ENCODE measurements at regions not wholly inside any gene's neighbourhood (a gene's known extent, or its start where the extent isn't known, plus 50 kb on each side); places are given as distances from the start of the nearest gene placed in this dataset.

DNA sequence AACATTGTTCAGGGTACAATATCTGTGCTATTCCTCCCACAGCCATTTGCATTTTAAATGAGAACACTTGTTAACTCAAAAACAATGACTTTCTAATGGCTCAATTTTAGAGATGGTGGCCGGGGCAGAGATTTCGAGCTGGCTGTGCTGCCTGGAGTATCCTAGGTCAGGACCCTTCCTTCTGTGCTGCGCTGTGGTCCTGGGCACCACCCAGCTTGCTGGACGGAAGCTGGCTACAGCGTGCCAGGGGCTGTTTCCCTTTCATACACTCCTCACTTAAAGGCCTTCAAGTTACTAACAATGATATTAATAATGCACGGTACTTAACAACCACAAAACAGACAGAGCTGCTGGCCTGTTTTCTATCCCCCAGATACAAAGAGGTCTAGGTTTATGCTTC is 194.4 kb upstream of the CST7 start:
- no peak for TF ChIP-seq EZH2phosphoT487 (IDR thresholded peaks at IDR 0.05; ENCODE audit: borderline replicate concordance)
- TF ChIP-seq, protein P1, sequence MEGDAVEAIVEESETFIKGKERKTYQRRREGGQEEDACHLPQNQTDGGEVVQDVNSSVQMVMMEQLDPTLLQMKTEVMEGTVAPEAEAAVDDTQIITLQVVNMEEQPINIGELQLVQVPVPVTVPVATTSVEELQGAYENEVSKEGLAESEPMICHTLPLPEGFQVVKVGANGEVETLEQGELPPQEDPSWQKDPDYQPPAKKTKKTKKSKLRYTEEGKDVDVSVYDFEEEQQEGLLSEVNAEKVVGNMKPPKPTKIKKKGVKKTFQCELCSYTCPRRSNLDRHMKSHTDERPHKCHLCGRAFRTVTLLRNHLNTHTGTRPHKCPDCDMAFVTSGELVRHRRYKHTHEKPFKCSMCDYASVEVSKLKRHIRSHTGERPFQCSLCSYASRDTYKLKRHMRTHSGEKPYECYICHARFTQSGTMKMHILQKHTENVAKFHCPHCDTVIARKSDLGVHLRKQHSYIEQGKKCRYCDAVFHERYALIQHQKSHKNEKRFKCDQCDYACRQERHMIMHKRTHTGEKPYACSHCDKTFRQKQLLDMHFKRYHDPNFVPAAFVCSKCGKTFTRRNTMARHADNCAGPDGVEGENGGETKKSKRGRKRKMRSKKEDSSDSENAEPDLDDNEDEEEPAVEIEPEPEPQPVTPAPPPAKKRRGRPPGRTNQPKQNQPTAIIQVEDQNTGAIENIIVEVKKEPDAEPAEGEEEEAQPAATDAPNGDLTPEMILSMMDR (conservative IDR thresholded peaks at IDR 0.05; ENCODE audit: low read length): no peak
- Histone ChIP-seq H3F3A (ENCODE audit: low read depth) (no peaks in the 10 kb centered on the region), H4K20me1 (ENCODE audit: insufficient read depth, low read length, poor library complexity, severe bottlenecking) (no peaks in the 10 kb centered on the region), H2AFZ (ENCODE audit: low read length) (no peak overlapping the region), H3K27me3 (ENCODE audit: insufficient read depth, low read length, poor library complexity, severe bottlenecking) (no peaks in the 10 kb centered on the region), H3K4me3 (ENCODE audit: low read length, poor library complexity, severe bottlenecking) (no peak overlapping the region), H3K36me3 (ENCODE audit: insufficient read depth, low read length) (no peaks in the 10 kb centered on the region), H3K9me3 (ENCODE audit: insufficient read depth, low read depth, low read length) (no peaks in the 10 kb centered on the region), H3K9ac (ENCODE audit: low read depth, low read length, poor library complexity, severe bottlenecking) (no peak overlapping the region), H3K9me2 (replicated peaks; ENCODE audit: low read depth, low read length) (no peaks in the 10 kb centered on the region), H3K4me1 (ENCODE audit: insufficient read depth, low read length, poor library complexity, severe bottlenecking) (peaks cover 19% of the 10 kb centered on the region), H3K4me2 (ENCODE audit: low read depth, low read length, poor library complexity, severe bottlenecking) (peak overlapping the region; percentile 61), H3K79me2 (ENCODE audit: insufficient read depth, low read length) (no peaks in the 10 kb centered on the region)

DNA sequence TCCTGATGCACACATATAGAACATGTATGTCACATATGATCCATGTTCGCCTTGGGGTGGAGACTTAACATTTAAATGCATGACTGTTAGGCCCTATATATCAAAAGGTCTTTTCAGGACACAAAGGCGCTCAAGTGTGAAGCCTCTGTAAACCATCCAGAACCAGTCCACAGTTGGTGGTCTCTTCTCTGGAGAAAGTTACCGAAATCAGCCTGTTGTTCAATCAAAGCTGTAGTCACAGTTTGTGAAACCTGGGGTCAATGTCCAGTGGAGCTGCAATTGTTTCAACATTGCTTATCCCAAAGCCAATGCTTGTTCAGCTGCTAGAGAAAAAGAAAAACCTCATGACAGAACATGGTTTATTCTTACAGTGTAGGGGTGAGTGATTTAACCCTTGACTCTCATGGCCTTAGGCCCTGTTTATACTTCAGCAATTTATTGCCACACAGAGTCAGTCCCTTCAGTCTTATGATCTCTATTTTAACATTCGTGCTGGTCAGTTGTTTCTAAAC is 193.6 kb upstream of the CST7 start:
- Histone ChIP-seq H3K9me2 (replicated peaks; ENCODE audit: low read depth, low read length) (no peaks in the 10 kb centered on the region), H3K79me2 (ENCODE audit: insufficient read depth, low read length) (no peaks in the 10 kb centered on the region), H3K27me3 (ENCODE audit: insufficient read depth, low read length, poor library complexity, severe bottlenecking) (no peaks in the 10 kb centered on the region), H3K9me3 (ENCODE audit: insufficient read depth, low read depth, low read length) (0 out of 2 replicates have a peak, but pooled peaks cover 4% of the 10 kb centered on the region), H3F3A (ENCODE audit: low read depth) (no peaks in the 10 kb centered on the region), H3K4me3 (ENCODE audit: low read length, poor library complexity, severe bottlenecking) (peak overlapping the region; percentile 11), H2AFZ (ENCODE audit: low read length) (peak overlapping the region; percentile 68), H3K36me3 (ENCODE audit: insufficient read depth, low read length) (no peaks in the 10 kb centered on the region), H3K4me2 (ENCODE audit: low read depth, low read length, poor library complexity, severe bottlenecking) (peak overlapping the region; percentile 61), H3K9ac (ENCODE audit: low read depth, low read length, poor library complexity, severe bottlenecking) (no peak overlapping the region), H3K4me1 (ENCODE audit: insufficient read depth, low read length, poor library complexity, severe bottlenecking) (peaks cover 19% of the 10 kb centered on the region), H4K20me1 (ENCODE audit: insufficient read depth, low read length, poor library complexity, severe bottlenecking) (no peaks in the 10 kb centered on the region)
- TF ChIP-seq, protein P1 (conservative IDR thresholded peaks at IDR 0.05; ENCODE audit: low read length): no peak
- TF ChIP-seq EZH2phosphoT487 (IDR thresholded peaks at IDR 0.05; ENCODE audit: borderline replicate concordance): no peak

DNA sequence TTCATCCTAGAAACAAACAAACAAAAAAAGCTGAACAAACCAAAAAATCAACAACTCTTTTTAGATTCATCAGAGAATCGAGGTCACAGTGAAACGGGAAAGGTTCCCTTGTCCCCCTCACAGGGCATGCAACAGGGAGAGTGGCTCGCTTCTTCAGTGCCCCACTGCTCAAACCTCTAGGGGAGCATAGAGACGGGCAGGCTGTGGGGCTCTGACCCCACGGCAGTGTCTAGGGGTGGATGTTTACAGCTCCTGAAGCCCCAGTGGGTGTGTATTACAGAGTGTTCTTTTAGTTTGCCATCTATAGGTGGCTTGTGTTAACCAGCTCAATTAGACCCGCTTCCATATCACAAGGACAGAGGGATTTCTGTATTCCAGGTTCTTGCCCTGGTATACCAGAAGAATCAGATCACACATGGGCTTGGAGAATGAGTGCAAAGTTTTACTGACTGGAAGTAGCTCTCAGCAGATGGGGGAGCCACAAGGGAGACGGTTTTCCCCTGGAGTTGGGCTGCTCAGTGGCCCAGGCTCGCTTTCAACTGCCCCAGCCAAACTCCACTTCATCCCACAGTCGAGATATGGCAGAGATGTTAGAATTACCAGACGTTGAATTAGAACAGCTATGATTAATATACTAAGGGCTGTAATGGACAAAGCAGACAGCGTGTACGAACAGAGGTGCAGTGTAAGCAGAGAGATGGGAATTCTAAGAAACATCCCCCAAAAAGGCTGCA is 192.6 kb upstream of the CST7 start:
- no peak overlapping the region for H3K9ac ChIP-seq (ENCODE audit: low read depth, low read length, poor library complexity, severe bottlenecking)
- TF ChIP-seq EZH2phosphoT487 (IDR thresholded peaks at IDR 0.05; ENCODE audit: borderline replicate concordance): no peak
- TF ChIP-seq, protein P1 (conservative IDR thresholded peaks at IDR 0.05; ENCODE audit: low read length): no peak
- H3K79me2 ChIP-seq (ENCODE audit: insufficient read depth, low read length): no peaks in the 10 kb centered on the region

More for the DNA sequence above, 192.6 kb upstream of the CST7 start:
- H3K4me3 ChIP-seq (ENCODE audit: low read length, poor library complexity, severe bottlenecking): no peak overlapping the region
- no peak overlapping the region for H2AFZ ChIP-seq (ENCODE audit: low read length)
- no peaks in the 10 kb centered on the region for H3K9me2 ChIP-seq (replicated peaks; ENCODE audit: low read depth, low read length)
- no peak overlapping the region for H3K4me2 ChIP-seq (ENCODE audit: low read depth, low read length, poor library complexity, severe bottlenecking)
- H3K27me3 ChIP-seq (ENCODE audit: insufficient read depth, low read length, poor library complexity, severe bottlenecking): no peaks in the 10 kb centered on the region
- H4K20me1 ChIP-seq (ENCODE audit: insufficient read depth, low read length, poor library complexity, severe bottlenecking): no peaks in the 10 kb centered on the region
- peaks cover 19% of the 10 kb centered on the region for H3K4me1 ChIP-seq (ENCODE audit: insufficient read depth, low read length, poor library complexity, severe bottlenecking)
- no peaks in the 10 kb centered on the region for H3F3A ChIP-seq (ENCODE audit: low read depth)
- no peaks in the 10 kb centered on the region for H3K36me3 ChIP-seq (ENCODE audit: insufficient read depth, low read length)
- H3K9me3 ChIP-seq (ENCODE audit: insufficient read depth, low read depth, low read length): 0 out of 2 replicates have a peak, but pooled peaks cover 4% of the 10 kb centered on the region

Measured in Loucy (cell line).